CD4-positive, alpha-beta T cell treated with Interleukin-6 for 4 hours (primary cell): ENCODE measurements at regions not wholly inside any gene's neighbourhood (a gene's known extent, or its start where the extent isn't known, plus 50 kb on each side); places are given as distances from the start of the nearest gene placed in this dataset.

ENCODE experiments used
- DNase-seq: peaks from one replicate; pipeline ENCODE4 v3.0.0-alpha.2; 2020; ENCODE audit warnings: mixed read lengths

DNA sequence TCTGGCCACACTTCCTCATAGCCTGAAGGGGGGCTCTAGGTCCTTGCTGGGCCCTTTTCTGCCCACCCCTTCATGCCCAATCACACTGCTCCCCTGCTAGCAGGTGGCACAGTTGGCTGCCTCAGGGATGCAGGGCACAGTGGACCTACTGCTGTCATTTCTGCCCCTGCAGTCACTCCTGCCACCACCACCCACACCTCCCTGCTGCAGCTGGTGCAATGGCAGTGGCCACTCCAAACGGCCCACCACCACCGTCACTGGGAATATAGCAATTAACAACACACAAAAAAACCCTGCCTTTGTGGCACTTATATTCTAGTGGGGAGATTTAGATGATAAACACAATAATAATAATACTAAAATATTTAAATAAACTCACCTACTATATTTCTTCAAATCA is 162.4 kb upstream of the DUSP10 start:
- DNase-seq: no peak

DNA sequence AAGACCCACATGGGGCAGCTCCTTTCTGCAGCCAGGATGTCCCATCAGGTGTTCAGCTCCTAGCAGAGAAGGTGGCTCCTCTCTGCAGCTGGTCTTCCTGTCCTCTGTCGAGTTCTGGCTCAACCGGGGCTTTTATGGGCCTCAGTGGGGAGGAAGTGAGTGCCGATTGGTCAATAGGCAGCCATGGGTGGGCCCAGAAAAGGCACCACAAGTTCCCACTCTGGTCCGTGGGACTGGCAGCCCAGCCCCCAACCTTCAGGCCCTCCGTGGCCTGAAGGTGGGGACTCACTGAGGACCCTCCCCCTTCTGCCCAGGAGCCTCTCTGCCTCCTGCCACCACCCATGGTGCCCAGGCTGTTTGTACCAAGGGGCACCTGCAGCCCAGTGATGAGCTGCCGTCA is 161.7 kb upstream of the DUSP10 start:
- DNase-seq: no peak

DNA sequence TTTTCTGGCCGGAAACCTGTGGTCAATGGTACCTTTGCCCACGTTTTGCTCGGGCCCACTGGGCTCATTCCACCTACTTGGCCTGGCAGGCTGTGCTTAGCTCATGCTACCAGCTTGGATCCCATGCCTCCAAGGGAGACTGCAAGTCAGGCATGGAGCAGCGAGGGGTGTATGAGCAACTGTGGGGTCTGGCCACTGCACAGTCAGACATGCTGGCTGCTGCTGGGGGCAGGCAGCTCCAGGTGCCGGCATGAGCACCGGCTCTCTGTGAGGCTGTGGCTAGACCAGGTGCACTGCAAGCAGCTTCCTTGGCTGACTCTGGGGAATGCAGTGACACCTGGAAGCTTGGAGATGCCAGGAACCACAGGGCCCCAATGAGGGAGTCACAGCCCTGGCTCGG is 161.1 kb upstream of the DUSP10 start:
- no peak for DNase-seq

DNA sequence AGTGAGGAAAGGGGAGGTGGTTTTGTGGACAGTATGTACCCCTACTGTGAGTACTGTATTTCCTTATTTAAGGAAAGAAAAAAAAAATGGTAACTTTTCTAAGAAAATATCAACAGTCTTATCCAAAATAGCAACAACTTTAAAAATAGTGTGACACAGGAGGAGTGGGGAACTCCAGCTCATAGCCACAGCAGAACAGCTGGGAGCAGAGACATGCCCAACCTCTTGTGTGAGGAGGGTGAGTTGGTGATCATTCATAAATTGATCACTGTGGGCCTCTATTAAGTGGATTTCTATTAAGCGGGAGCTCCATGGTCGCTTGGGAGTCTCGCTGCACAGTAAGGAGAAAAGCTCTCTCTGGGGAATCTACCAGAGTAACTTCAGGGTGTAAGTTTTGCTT is 158.8 kb upstream of the DUSP10 start:
- no peak for DNase-seq

DNA sequence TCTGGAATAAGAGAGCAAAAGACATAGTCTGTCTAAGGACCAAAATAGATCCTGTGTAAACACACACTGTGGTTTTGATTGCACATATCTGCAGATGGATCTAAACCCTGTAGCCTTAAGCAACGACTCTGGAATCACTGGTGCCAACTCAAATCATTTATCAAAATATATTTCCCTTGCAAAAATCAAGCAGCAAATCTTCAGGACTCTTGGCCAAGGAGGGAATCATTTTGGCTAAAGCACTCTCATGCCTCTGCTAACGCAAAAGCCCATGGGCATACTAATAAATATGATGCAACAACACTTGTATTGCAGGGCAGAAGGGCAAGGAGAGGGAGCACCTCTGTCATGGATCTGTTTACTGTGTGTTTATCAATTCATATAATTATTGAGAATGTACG is 155.4 kb upstream of the DUSP10 start:
- DNase-seq: no peak

DNA sequence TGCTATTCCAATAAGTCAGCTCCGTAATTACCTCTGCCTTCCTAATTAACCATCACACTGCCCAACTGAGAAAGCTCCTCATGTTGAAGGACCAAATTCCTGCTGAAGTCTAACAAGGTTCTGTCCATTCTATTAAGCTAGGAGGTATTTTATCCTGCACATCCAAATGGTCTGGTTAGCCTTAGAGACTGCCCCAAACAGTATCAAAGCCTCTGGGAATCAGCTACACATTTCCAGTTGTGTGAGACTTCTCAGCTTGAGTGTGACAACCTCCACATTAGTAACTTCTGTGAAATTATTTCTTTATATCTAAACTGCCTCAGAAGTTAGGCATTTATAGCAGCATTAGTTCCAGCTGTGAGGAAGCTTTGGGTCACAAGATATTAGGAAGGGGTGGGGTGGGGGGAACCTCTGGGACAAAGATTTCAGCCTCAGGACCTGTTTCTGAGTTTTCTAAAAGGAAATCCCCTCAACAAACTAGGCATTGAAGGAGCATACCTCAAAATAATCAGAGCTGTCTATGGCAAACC is 150.5 kb upstream of the DUSP10 start:
- DNase-seq: no peak

DNA sequence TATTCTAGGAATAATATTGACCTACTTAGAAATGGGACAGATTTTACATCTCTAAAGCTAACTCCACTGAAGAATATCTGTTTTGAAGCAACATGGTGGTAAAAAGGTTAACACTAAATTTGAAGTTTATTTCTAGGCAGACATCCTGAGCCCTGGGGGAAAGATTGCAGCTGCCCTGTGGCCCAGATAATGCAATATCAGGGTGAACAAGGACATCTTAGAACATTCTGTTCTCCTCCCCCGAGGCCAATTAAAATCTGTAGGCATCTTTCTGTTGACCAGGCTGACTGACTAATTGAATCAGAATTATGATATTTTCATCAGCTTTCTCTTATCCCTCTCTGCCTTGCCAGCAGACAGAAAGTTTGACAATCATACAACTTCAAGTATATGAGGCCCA is 149.8 kb upstream of the DUSP10 start:
- no peak for DNase-seq

DNA sequence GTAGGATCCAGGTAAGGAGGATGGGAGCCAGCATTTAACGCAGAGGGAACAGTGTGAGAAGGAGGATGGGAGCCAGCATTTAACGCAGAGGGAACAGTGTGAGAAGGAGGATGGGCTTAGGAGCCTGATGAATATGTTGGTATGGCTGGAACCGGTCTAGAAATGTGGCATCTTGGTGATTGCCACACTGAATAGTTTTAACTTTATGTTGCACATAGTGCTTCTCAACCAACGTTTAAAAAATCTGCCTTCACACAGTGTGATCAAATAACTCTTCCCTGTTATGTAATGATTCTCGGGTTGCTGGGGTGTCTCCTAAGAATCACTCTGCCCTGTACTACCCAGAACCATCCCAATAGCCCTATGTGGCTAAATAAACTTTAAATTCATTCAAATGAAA is 146.9 kb upstream of the DUSP10 start:
- no peak for DNase-seq

DNA sequence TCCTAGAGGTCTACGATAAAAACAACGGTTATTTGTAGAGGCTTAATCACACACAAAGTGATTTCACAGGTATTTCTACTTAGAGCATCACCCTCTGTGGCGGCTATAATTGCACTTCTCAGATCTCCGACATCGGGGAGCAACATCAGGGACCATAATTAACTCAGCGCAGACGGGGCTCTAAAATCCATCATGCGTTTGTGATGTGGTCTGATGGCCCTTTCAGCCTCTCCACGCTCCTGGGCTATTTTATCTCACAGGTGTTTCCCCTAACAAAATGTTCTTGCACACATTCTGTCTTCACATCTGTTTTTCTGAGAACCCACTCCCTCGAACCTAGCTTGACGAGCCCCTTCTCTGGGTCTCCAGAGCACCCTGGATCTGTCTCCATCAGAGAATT is 146.3 kb upstream of the DUSP10 start:
- DNase-seq: no peak

DNA sequence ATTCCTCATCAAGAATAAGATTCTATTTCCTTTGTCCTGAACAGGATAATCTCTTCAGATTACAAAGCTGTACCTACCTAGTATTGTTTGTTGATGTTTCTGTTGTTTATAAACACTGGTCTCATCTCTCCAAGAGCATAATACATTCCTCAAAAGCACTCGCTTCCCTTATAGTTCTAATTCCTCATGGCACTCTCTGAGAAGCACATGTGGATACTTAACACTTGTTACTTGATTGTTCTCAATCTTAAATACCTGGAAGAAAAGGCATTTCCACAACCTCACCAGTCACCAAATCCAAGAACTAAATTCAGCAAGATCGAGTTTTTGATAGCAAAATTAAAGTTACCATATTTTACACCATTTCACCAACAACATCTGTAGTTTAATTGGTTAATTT is 145.9 kb upstream of the DUSP10 start:
- DNase-seq: no peak

DNA sequence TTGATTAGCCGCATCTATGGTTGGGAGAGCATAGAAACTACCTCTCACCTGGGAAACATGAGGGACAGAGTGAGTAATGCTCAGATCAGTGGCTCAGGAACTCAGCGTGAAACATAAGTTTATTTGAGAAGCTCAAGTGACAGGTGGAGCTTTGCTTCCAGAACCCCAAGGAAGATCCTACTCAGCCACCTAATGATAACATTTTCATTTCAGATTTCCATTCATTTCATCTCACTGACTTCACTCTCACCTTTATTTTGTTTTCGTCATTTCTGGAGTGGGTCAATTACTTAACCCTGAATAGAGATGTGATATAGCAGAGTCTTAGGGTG is 145.5 kb upstream of the DUSP10 start:
- no peak for DNase-seq

DNA sequence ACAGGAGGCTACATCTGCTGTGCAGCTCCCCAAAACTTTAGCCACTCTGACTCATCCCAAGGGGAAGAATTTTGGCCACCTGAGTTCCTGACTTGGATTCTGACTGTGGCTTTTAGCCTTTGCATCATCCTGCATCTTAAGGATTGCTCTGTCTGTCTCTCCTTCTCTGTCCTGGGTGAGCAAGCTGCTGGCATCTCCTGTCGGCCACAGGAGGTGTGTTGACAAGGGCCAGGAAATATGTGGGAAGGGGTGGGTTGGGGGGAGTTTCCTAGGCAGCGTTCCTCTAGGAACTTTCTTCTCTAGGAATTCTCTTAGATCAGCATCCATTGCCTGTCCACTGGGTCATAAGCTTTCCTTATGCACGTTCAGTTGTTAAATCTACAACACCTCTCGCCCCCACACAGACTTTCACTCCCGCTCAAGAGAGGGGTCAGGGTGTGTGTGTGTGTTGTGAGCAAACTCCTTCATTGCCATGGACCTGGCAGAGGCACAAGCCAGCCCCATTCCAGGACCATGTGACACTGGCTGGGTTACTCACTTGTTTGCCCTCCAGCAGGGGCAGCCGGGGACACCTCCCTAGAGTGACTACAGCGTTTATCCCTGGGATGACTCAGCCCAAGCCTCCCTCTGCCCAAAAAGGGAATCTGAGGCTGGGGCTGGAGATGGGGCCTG is 145.0 kb upstream of the DUSP10 start:
- DNase-seq: no peak

DNA sequence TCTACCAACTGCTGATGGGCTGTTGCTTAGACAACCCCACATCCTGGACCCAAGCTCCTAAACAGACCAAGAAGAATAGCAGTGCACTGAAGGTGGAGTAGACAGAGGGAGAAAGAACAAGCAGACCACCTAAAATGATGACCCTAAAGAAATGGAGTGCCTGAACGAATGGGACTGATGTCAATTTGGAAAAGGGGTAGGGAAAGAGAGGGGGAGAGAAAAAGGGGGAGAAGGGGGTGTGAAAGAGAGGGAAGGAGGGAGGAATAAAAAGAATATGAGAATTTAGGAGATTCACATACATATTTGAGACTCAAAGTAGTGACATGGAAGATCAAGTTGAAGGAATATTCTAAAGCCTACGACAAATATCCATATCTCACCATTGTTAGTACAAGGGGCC is 144.4 kb upstream of the DUSP10 start:
- no peak for DNase-seq

DNA sequence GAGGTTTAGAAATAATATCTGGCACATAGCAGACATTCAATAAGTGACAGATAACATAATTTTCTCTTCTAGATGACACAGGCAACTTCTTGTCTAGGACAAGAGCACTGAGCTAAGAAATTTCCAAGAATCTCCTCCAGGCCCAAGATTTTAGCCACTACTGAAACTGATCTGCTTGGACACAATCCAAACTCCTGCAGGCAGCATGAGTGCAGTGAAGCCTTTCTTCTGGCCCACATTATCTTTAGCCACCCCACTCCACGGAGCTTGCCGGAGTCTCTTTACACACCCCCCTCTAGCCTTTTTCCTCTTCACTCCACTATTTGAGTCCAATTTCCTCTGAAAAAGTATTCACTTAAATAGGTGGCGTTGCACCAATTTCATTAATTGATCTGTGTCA is 142.9 kb upstream of the DUSP10 start:
- no peak for DNase-seq

DNA sequence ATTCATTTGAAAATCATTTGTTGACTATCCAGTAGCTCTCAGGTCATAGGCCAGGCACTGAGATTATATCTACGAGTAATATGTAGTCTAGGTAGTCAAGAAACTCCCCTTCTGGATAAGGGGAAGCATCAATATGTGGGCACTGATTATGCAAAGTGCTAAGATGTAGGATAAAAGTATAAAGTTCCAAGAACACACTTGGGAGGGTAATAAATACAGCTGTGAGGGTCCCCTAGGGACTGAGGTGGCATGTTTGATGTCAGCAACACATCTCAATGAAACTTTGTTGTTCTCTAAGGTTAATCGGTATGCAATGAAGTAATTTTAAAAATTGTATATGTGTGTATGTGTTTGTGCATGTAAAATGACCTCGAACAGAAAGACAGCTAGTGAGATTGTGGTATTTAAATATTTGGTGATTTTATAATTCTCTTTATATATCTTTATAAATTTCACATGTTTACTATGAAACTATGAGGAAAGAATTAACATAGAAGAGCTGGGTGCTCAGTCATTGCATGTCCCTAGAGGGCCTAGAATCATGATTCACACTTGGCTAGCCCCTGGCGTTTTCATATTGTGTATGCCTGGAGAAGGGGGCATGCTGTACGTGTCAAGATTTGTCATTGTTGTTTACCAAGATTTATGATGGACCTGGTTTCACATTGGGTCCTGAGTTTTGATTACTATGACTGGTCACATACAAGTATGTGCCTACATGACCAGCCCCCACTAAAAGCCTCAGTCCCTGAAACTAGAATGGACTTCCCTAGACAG is 140.1 kb upstream of the DUSP10 start:
- DNase-seq: no peak

DNA sequence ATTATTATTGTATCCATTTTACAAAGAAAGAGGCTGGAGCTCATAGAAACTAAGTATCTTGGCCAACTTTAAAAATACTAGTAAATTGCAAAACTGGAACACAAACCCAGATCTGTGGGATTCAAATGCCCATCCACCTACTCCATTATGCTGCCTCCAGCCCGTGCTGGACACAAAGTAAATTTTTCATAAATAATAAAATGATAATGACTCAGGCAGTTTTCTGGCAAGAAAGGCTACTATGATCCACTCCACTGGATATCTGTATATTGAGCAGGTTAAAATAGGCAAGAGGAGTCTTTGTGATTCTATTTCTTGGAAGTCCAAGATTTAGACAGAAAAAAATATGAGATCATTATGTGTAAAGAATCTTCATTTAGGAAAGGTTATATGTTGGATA is 138.3 kb upstream of the DUSP10 start:
- DNase-seq: no peak

DNA sequence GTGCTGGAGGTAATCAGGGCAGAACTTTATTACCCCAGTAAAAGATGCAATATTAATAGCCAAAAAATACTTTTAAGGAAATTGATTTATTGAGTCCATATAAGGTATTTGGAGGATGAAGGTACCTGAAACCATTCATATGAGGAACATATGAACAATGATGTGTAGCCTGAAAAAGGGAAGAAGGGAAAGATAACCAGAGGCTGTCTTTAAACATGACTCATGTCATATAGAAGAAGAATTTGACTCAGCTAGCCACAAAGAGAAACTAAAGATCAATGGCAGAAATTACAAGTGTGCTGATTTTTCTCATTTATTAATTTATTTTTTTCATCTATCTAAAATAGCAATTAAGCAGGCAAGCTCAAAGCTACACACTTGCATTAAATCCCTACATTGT is 136.2 kb upstream of the DUSP10 start:
- DNase-seq: no peak

DNA sequence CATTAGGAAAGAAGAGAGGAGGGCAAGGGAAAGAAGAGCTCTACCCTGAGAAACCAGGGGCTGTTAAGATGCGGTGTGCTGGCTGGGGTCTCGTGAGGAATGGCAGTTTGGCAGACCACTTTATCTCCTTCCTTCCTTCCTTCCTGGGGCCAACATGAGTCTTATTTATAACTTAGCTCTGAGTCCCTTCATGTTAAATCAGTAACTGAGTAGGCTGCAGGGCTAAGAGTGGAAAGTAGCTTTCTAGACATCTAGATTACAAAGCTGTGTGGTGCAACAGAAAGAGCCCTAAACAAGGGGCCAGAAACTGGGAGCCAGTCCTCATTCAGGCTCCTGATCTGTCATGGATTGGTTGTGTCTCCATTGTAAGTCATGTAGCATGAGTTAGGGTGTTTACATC is 135.4 kb upstream of the DUSP10 start:
- DNase-seq: no peak

DNA sequence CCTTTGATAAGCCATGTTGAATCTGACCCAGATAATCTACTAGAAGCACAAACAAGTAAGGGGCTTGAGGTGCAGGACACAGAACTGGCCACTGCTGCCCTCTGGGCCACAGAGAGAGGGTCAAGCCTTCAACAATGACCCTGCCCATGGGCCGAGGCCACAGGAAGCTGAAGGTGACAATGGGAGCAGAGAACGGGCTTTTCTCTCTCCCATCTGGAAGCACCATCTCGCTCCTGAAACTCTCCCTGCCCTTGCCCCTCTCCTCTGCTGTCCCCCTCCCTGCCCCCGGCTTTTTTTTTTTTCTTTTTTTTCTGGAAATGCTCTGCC is 133.1 kb upstream of the DUSP10 start:
- DNase-seq: no peak

DNA sequence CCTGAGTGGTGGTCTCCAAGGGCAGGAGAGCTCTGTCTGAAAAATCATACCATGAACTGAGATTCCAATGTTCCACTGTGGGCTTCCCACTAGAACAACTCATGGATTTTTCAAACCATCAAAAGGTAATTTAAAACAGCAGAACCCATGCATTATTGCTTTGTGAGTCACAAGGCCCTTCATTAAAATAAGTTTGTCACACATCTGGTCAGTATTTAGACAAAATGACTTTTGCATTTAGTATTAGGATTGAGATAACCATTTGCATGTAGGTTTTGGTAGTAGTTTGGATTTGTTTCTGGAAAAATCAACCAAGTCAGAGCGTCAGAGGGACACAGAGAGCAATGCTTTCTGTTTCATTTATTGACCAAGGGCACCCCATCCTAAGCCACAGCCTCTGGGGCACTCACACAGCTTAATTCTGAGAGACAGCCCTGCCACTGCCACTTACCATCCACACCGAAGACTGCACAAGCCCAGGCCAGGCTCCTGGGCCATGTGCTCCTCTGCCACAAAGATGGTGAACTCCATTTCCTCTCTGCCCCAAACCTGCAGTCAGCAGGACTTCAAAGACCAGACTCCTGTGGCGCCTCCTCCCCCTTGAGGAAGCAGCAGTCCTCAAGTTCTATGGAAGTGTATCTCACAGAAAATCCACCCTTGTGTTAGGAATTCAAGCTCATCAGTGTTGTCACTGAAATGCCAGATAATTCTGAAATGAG is 132.6 kb upstream of the DUSP10 start:
- DNase-seq: no peak

DNA sequence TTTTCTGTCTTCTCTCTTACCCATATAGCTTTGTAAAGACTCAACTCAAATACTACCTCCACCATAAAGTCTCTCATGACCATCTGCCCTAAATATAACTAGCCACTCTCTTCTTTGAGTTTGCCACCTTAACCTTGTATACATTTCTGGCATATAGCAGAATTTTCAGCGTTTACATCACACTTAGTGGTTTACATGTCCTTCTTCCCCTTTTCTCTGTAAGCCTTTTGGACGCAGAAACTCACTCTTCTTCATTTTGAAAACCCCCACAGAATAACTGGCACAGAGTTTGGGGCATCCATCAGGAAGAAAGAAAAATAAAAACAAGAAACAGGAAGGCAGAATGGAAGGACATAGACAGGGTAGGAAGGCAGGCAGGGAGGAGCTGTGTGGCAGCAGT is 131.8 kb upstream of the DUSP10 start:
- DNase-seq: no peak

DNA sequence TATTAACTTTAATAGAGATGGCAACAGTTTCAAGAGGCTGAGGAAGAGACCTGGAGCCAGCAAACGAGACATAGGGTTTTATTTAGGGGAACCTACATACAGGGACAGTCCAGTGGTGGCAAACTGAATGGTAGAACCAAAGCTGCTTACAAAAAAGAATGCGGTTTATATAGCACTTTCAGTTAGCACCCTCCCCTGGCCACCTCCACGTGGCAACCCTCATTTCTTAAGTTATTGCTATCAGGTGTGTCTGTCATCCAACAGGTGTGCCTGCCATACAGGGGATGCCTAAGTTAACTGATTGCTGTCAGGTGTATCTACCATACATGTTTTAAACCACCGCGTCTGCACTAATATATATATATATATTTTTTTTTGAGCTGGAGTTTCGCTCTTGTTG is 129.2 kb upstream of the DUSP10 start:
- DNase-seq: no peak

DNA sequence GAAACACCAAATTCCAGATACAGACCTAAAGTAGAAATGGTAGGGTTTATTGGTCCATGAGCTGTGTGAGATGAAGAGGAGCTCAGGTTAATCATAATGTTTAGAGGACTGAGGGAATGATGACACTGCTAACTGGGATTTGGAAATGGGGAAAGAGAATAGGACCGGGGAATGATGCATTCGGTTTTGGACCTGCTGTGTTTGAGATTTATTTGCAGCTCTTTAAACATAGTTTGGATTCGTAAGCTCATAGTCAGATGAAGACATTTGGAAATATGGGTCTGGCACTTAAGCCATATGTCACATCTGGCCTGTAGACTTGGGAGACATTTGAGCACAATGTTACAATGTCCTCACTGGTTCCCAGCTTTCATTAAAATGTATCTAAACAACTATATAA is 127.9 kb upstream of the DUSP10 start:
- no peak for DNase-seq

DNA sequence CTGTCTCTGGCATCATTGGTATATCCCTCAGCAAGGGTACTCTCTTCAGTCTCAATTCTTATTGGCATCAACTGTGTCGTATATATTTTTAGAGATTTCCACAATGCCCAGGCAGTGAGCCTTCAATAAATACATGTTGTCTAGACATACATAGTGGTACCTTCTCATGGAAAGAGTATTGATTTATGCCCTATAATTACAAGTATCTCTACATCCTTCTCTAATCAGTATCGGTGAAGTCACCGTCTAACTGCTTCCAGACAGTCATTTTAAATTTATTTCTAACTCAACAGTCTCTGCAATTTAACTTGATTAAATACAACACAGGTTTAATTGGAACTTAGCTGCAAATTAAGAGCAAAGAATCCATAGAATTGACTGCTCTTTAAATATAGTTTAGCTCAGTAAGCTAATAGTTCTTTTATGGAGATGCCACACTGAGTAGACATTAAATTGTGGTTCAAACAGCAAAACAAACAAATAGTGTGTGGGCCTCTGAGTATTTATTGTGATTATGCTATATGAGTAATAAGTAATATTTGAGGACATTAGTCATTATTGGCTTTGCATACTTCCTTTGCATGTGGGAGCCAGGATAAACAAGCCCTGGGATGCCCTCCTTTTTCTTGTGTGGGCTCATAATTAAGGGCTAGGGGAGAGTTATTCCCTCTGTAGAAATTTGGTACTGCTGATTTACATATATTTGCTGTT is 126.9 kb upstream of the DUSP10 start:
- DNase-seq: no peak
